Osteoblast (primary cell): ENCODE measurements at regions not wholly inside any gene's neighbourhood (a gene's known extent, or its start where the extent isn't known, plus 50 kb on each side); places are given as distances from the start of the nearest gene placed in this dataset.

Experiments
- DNase-seq: peaks from one replicate; pipeline ENCODE4 v3.0.0; 2011; ENCODE audit warnings: low spot score, mixed read lengths; ENCODE audit not compliant: insufficient read length; ENCODE audit errors: missing footprints
- H2AFZ ChIP-seq: 2 replicates; pipeline ENCODE4 v1.6.0; 2011; ENCODE audit warnings: mild to moderate bottlenecking, low read length
- H3K27ac ChIP-seq: 2 replicates; pipeline ENCODE4 v1.5.1; 2011; ENCODE audit warnings: mild to moderate bottlenecking, low read depth, low read length, moderate library complexity
- H3K27me3 ChIP-seq: 2 replicates; pipeline ENCODE4 v1.6.0; 2012; ENCODE audit warnings: mild to moderate bottlenecking, control low read depth, inconsistent platforms, low read length, moderate library complexity; ENCODE audit not compliant: insufficient read depth
- H3K36me3 ChIP-seq: 2 replicates; pipeline ENCODE4 v1.5.1; 2011; ENCODE audit warnings: mild to moderate bottlenecking, low read length, control low read depth, moderate library complexity; ENCODE audit not compliant: insufficient read depth
- H3K4me1 ChIP-seq: 2 replicates; pipeline ENCODE4 v1.5.1; 2011; ENCODE audit warnings: mild to moderate bottlenecking, low read length, control low read depth, moderate library complexity; ENCODE audit not compliant: insufficient read depth
- H3K4me2 ChIP-seq: 2 replicates; pipeline ENCODE4 v1.6.0; 2011; ENCODE audit warnings: mild to moderate bottlenecking, low read length; ENCODE audit not compliant: insufficient read depth
- H3K4me3 ChIP-seq: fragments of 200-600 bp; sonication (generic); 3 replicates; pipeline ENCODE4 v1.5.1; 2012; ENCODE audit warnings: mild to moderate bottlenecking, low read length, inconsistent platforms; ENCODE audit not compliant: insufficient read depth
- H3K79me2 ChIP-seq: 2 replicates; pipeline ENCODE4 v1.6.0; 2012; ENCODE audit warnings: mild to moderate bottlenecking, low read length, control low read depth, inconsistent platforms; ENCODE audit not compliant: insufficient read depth
- H3K9me3 ChIP-seq: 2 replicates; pipeline ENCODE4 v1.5.1; 2011; ENCODE audit warnings: low read depth, low read length, control low read depth
- H4K20me1 ChIP-seq: 2 replicates; pipeline ENCODE4 v1.6.0; 2012; ENCODE audit warnings: mild to moderate bottlenecking, low read length, control low read depth; ENCODE audit not compliant: insufficient read depth
- CTCF ChIP-seq: IDR thresholded peaks from 2 replicates; pipeline ENCODE4 v1.5.1; 2011; ENCODE audit warnings: mild to moderate bottlenecking, low read depth, low read length, moderate library complexity; ENCODE audit errors: extremely low read depth

- Histone ChIP-seq H3K9me3 (no peaks in the 10 kb centered on the region), H3K4me3 (no peak overlapping the region), H3K79me2 (no peaks in the 10 kb centered on the region), H2AFZ (no peak overlapping the region), H3K36me3 (no peaks in the 10 kb centered on the region), H3K4me2 (no peak overlapping the region), H4K20me1 (no peaks in the 10 kb centered on the region), H3K27me3 (peaks cover 5% of the 10 kb centered on the region), H3K27ac (no peak overlapping the region), H3K4me1 (no peaks in the 10 kb centered on the region)
- DNase-seq: no peak
- no peak for TF ChIP-seq CTCF
These were observed 105.8 kb downstream of the ICOS start for GRCh38 chr2:204042401-204042800.

GRCh38 chr2:204046145-204046544 lies 109.6 kb downstream of the ICOS start:
- Histone ChIP-seq H3K36me3 (no peaks in the 10 kb centered on the region), H2AFZ (no peak overlapping the region), H3K79me2 (no peaks in the 10 kb centered on the region), H3K4me2 (no peak overlapping the region), H3K27me3 (peaks cover 4% of the 10 kb centered on the region), H3K9me3 (no peaks in the 10 kb centered on the region), H3K4me1 (no peaks in the 10 kb centered on the region), H4K20me1 (no peaks in the 10 kb centered on the region), H3K27ac (no peak overlapping the region), H3K4me3 (no peak overlapping the region)
- no peak for TF ChIP-seq CTCF
- no peak for DNase-seq

- Histone ChIP-seq H3K4me3 (no peak overlapping the region), H3K27ac (no peak overlapping the region), H4K20me1 (no peaks in the 10 kb centered on the region), H2AFZ (no peak overlapping the region), H3K27me3 (peaks cover 4% of the 10 kb centered on the region), H3K36me3 (no peaks in the 10 kb centered on the region), H3K9me3 (no peaks in the 10 kb centered on the region), H3K79me2 (no peaks in the 10 kb centered on the region), H3K4me2 (no peak overlapping the region), H3K4me1 (no peaks in the 10 kb centered on the region)
- DNase-seq: no peak
- TF ChIP-seq CTCF: no peak
These were observed 113.1 kb downstream of the ICOS start for GRCh38 chr2:204049635-204050034.

GRCh38 chr2:204050681-204051080 lies 114.1 kb downstream of the ICOS start:
- Histone ChIP-seq H3K79me2 (no peaks in the 10 kb centered on the region), H3K27ac (no peak overlapping the region), H3K4me2 (no peak overlapping the region), H3K27me3 (peaks cover 4% of the 10 kb centered on the region), H3K9me3 (no peaks in the 10 kb centered on the region), H3K36me3 (no peaks in the 10 kb centered on the region), H3K4me3 (no peak overlapping the region), H4K20me1 (no peaks in the 10 kb centered on the region), H3K4me1 (no peaks in the 10 kb centered on the region), H2AFZ (no peak overlapping the region)
- TF ChIP-seq CTCF: no peak
- DNase-seq: no peak
